ENCODE measurements at regions not wholly inside any gene's neighbourhood (a gene's known extent, or its start where the extent isn't known, plus 50 kb on each side); places are given as distances from the start of the nearest gene placed in this dataset.

GRCh38 chr13:26476782-26477142, 80.7 kb upstream of the WASF3 start:
- WGBS (ENCODE audit: low lambda C conversion rate, missing lambda C conversion rate): 64% methylated on average over 3 of the region's 3 CpGs

DNA sequence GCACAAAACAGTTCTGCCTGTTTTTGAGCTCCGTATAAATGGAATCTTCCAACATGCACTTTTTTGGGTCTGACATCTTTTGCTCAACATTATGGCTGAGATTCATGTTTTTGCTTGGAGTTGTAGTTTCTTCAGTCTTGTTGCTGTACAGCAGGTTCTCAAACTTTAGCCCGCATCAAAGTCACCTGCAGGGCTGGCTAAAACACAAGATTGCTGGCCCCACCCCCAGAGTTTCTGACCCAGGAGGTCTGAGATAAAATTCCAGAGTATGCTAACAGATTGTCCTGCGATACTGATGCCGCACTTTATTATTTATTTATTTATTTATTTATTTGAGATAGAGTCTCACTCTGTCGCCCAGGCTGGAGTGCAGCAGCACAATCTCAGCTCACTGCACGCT, 79.8 kb upstream of the WASF3 start:
- Histone ChIP-seq H3K9me3 (ENCODE audit: low read depth) (no peaks in the 10 kb centered on the region), H3K9me2 (replicated peaks; ENCODE audit: insufficient read depth) (no peaks in the 10 kb centered on the region), H3K27me3 (no peaks in the 10 kb centered on the region), H3K4me2 (no peak overlapping the region), H3K4me1 (ENCODE audit: insufficient read depth) (peaks cover 13% of the 10 kb centered on the region), H3K79me2 (no peaks in the 10 kb centered on the region), H3K36me3 (replicated peaks; ENCODE audit: insufficient read depth, low read depth) (no peaks in the 10 kb centered on the region), H2AFZ (no peak overlapping the region), H4K20me1 (ENCODE audit: insufficient read depth, poor library complexity, severe bottlenecking) (no peaks in the 10 kb centered on the region), H3K27ac (no peak overlapping the region), H3K4me3 (no peak overlapping the region)
- no peak for DNase-seq (ENCODE audit: low spot score)
- WGBS (ENCODE audit: low lambda C conversion rate, missing lambda C conversion rate): 88% methylated on average over 6 of the region's 6 CpGs
- no peak for TF ChIP-seq EZH2phosphoT487 (IDR thresholded peaks at IDR 0.05; ENCODE audit: low read depth, severe bottlenecking, unreplicated experiment)

More at GRCh38 chr13:26476782-26477142, 80.7 kb upstream of the WASF3 start:
- no peaks in the 10 kb centered on the region for H3K9me2 ChIP-seq (replicated peaks; ENCODE audit: insufficient read depth)
- H3K4me3 ChIP-seq: no peak overlapping the region
- H3K9me3 ChIP-seq (ENCODE audit: low read depth): no peaks in the 10 kb centered on the region
- peaks cover 13% of the 10 kb centered on the region for H3K4me1 ChIP-seq (ENCODE audit: insufficient read depth)
- no peaks in the 10 kb centered on the region for H3K27me3 ChIP-seq
- DNase-seq (ENCODE audit: low spot score): no peak
- no peaks in the 10 kb centered on the region for H3K79me2 ChIP-seq
- peak overlapping the region; percentile 73 for H3K4me2 ChIP-seq
- H3K27ac ChIP-seq: peak overlapping the region; percentile 13
- peak overlapping the region; percentile 46 for H2AFZ ChIP-seq
- H3K36me3 ChIP-seq (replicated peaks; ENCODE audit: insufficient read depth, low read depth): no peaks in the 10 kb centered on the region
- no peaks in the 10 kb centered on the region for H4K20me1 ChIP-seq (ENCODE audit: insufficient read depth, poor library complexity, severe bottlenecking)
- TF ChIP-seq EZH2phosphoT487 (IDR thresholded peaks at IDR 0.05; ENCODE audit: low read depth, severe bottlenecking, unreplicated experiment) (no peak), EZH2 (IDR thresholded peaks at IDR 0.05; ENCODE audit: borderline replicate concordance) (no peak)
- TF ChIP-seq, protein P1, sequence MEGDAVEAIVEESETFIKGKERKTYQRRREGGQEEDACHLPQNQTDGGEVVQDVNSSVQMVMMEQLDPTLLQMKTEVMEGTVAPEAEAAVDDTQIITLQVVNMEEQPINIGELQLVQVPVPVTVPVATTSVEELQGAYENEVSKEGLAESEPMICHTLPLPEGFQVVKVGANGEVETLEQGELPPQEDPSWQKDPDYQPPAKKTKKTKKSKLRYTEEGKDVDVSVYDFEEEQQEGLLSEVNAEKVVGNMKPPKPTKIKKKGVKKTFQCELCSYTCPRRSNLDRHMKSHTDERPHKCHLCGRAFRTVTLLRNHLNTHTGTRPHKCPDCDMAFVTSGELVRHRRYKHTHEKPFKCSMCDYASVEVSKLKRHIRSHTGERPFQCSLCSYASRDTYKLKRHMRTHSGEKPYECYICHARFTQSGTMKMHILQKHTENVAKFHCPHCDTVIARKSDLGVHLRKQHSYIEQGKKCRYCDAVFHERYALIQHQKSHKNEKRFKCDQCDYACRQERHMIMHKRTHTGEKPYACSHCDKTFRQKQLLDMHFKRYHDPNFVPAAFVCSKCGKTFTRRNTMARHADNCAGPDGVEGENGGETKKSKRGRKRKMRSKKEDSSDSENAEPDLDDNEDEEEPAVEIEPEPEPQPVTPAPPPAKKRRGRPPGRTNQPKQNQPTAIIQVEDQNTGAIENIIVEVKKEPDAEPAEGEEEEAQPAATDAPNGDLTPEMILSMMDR (IDR thresholded peaks at IDR 0.05; ENCODE audit: poor library complexity): no peak

GRCh38 chr13:26480246-26480855, 77.1 kb upstream of the WASF3 start:
- H3K4me3 ChIP-seq: no peak overlapping the region
- peaks cover 13% of the 10 kb centered on the region for H3K4me1 ChIP-seq (ENCODE audit: insufficient read depth)
- H4K20me1 ChIP-seq (ENCODE audit: insufficient read depth, poor library complexity, severe bottlenecking): no peaks in the 10 kb centered on the region
- no peaks in the 10 kb centered on the region for H3K9me2 ChIP-seq (replicated peaks; ENCODE audit: insufficient read depth)
- no peaks in the 10 kb centered on the region for H3K27me3 ChIP-seq
- H3K9me3 ChIP-seq (ENCODE audit: low read depth): no peaks in the 10 kb centered on the region
- no peak overlapping the region for H3K4me2 ChIP-seq
- 69% methylated on average over 10 of the region's 10 CpGs for WGBS (ENCODE audit: low lambda C conversion rate, missing lambda C conversion rate)
- H3K79me2 ChIP-seq: no peaks in the 10 kb centered on the region
- no peaks in the 10 kb centered on the region for H3K36me3 ChIP-seq (replicated peaks; ENCODE audit: insufficient read depth, low read depth)
- TF ChIP-seq, protein P1 (IDR thresholded peaks at IDR 0.05; ENCODE audit: poor library complexity): no peak
- TF ChIP-seq EZH2phosphoT487 (IDR thresholded peaks at IDR 0.05; ENCODE audit: low read depth, severe bottlenecking, unreplicated experiment) (no peak), EZH2 (IDR thresholded peaks at IDR 0.05; ENCODE audit: borderline replicate concordance) (no peak)
- peak; percentile 19 for DNase-seq (ENCODE audit: low spot score)
- H3K27ac ChIP-seq: peak overlapping the region; percentile 78
- H2AFZ ChIP-seq: peak overlapping the region; percentile 39

- no peak overlapping the region for H2AFZ ChIP-seq
These were observed 74.9 kb upstream of the WASF3 start for GRCh38 chr13:26482451-26483197.

More at GRCh38 chr13:26482451-26483197, 74.9 kb upstream of the WASF3 start:
- no peaks in the 10 kb centered on the region for H3K27me3 ChIP-seq
- TF ChIP-seq, protein P1 (IDR thresholded peaks at IDR 0.05; ENCODE audit: poor library complexity): peak; percentile 72
- no peak for TF ChIP-seq EZH2 (IDR thresholded peaks at IDR 0.05; ENCODE audit: borderline replicate concordance)
- no peak for TF ChIP-seq EZH2phosphoT487 (IDR thresholded peaks at IDR 0.05; ENCODE audit: low read depth, severe bottlenecking, unreplicated experiment)
- no peaks in the 10 kb centered on the region for H3K36me3 ChIP-seq (replicated peaks; ENCODE audit: insufficient read depth, low read depth)
- no peaks in the 10 kb centered on the region for H3K4me1 ChIP-seq (ENCODE audit: insufficient read depth)
- H3K4me3 ChIP-seq: no peak overlapping the region
- 85% methylated on average over 3 of the region's 3 CpGs for WGBS (ENCODE audit: low lambda C conversion rate, missing lambda C conversion rate)
- H3K27ac ChIP-seq: no peak overlapping the region
- no peaks in the 10 kb centered on the region for H3K79me2 ChIP-seq
- H3K4me2 ChIP-seq: no peak overlapping the region
- DNase-seq (ENCODE audit: low spot score): peak; percentile 76
- no peaks in the 10 kb centered on the region for H3K9me2 ChIP-seq (replicated peaks; ENCODE audit: insufficient read depth)
- H3K9me3 ChIP-seq (ENCODE audit: low read depth): no peaks in the 10 kb centered on the region
- H4K20me1 ChIP-seq (ENCODE audit: insufficient read depth, poor library complexity, severe bottlenecking): no peaks in the 10 kb centered on the region
